ENCODE measurements at regions not wholly inside any gene's neighbourhood (a gene's known extent, or its start where the extent isn't known, plus 50 kb on each side); places are given as distances from the start of the nearest gene placed in this dataset.
A peak's percentile ranks its signal among the peaks of the same experiment; 100 is the strongest.
"Not testable (repeated sequence)": the region's sequence is repeated elsewhere in the genome, so short reads cannot be mapped to it uniquely, and the experiment has no call there.

GRCh38 chr5:88666761-88667495 is 216.1 kb downstream of the MEF2C start:
- no peak for DNase-seq

- DNase-seq = no peak
Observed at GRCh38 chr5:88665750-88666215, 217.2 kb downstream of the MEF2C start.

- DNase-seq = no peak
Observed at GRCh38 chr5:88664645-88665044, 218.3 kb downstream of the MEF2C start.

- DNase-seq = no peak
Observed at GRCh38 chr5:88663793-88664216, 219.2 kb downstream of the MEF2C start.

- DNase-seq = no peak
Observed at GRCh38 chr5:88662846-88663245, 220.1 kb downstream of the MEF2C start.

GRCh38 chr5:88661806-88662207 is 221.2 kb downstream of the MEF2C start:
- DNase-seq = no peak

GRCh38 chr5:88660947-88661805 is 221.8 kb downstream of the MEF2C start:
- peak; percentile 97 for DNase-seq

- DNase-seq = peak; percentile 80
Observed at GRCh38 chr5:88660264-88660946, 222.6 kb downstream of the MEF2C start.

GRCh38 chr5:88659529-88660263 is 223.3 kb downstream of the MEF2C start:
- no peak for DNase-seq

GRCh38 chr5:88658886-88659285 is 224.1 kb downstream of the MEF2C start:
- no peak for DNase-seq

- DNase-seq = no peak
Observed at GRCh38 chr5:88657906-88658775, 224.8 kb downstream of the MEF2C start.

- DNase-seq = no peak
Observed at GRCh38 chr5:88657136-88657535, 225.8 kb downstream of the MEF2C start.

GRCh38 chr5:88656221-88656950 is 226.6 kb downstream of the MEF2C start:
- no peak for DNase-seq

- no peak for DNase-seq
Observed at GRCh38 chr5:88653471-88653870, 229.5 kb downstream of the MEF2C start.

- no peak for DNase-seq
Observed at GRCh38 chr5:88647901-88648300, 235.1 kb downstream of the MEF2C start.

- DNase-seq = no peak
Observed at GRCh38 chr5:88646866-88647265, 236.1 kb downstream of the MEF2C start.

- no peak for DNase-seq
Observed at GRCh38 chr5:88644676-88645075, 238.3 kb downstream of the MEF2C start.

GRCh38 chr5:88643315-88643714 is 239.7 kb downstream of the MEF2C start:
- DNase-seq = no peak

- no peak for DNase-seq
Observed at GRCh38 chr5:88634014-88634413, 249.0 kb downstream of the MEF2C start.

- not testable (repeated sequence) for DNase-seq
Observed at GRCh38 chr5:88622890-88623289, 260.1 kb downstream of the MEF2C start.

- DNase-seq = not testable (repeated sequence)
Observed at GRCh38 chr5:88615767-88616166, 267.2 kb downstream of the MEF2C start.

Data from T1000 (cell line).